NCI-H524 treated with DMSO at 0.1 percent for 48 hours (cell line): ENCODE measurements at regions not wholly inside any gene's neighbourhood (a gene's known extent, or its start where the extent isn't known, plus 50 kb on each side); places are given as distances from the start of the nearest gene placed in this dataset.

Source experiments
- DNase-seq: peaks from one replicate; lab custom pipeline; 2025; lab: John Stamatoyannopoulos, UW

- DNase-seq = no peak
Measured at GRCh38 chrX:149152941-149153340, 352.2 kb downstream of the IDS start.

GRCh38 chrX:149151805-149152757 is 353.0 kb downstream of the IDS start:
- no peak for DNase-seq

- DNase-seq = no peak
Measured at GRCh38 chrX:149145845-149146285, 359.2 kb downstream of the IDS start.

GRCh38 chrX:149131774-149132173 is 373.3 kb downstream of the IDS start:
- no peak for DNase-seq

GRCh38 chrX:149129767-149130166 is 375.3 kb downstream of the IDS start:
- no peak for DNase-seq

GRCh38 chrX:149124526-149125108 is 380.5 kb downstream of the IDS start:
- no peak for DNase-seq

GRCh38 chrX:149121206-149121920 is 383.7 kb downstream of the IDS start:
- no peak for DNase-seq

GRCh38 chrX:149120459-149120858 is 384.6 kb downstream of the IDS start:
- DNase-seq = no peak

- no peak for DNase-seq
Measured at GRCh38 chrX:149114874-149115273, 390.2 kb downstream of the IDS start.

- no peak for DNase-seq
Measured at GRCh38 chrX:149114001-149114400, 391.1 kb downstream of the IDS start.

GRCh38 chrX:149097786-149098185 is 407.3 kb downstream of the IDS start:
- DNase-seq = no peak

GRCh38 chrX:149092179-149092578 is 412.9 kb downstream of the IDS start:
- no peak for DNase-seq

GRCh38 chrX:149079805-149080406 is 425.2 kb downstream of the IDS start:
- DNase-seq = no peak

- DNase-seq = no peak
Measured at GRCh38 chrX:149074398-149074797, 430.7 kb downstream of the IDS start.

GRCh38 chrX:149073479-149073878 is 431.6 kb downstream of the IDS start:
- no peak for DNase-seq

GRCh38 chrX:149069899-149070298 is 435.2 kb downstream of the IDS start:
- no peak for DNase-seq

GRCh38 chrX:149060921-149061320 is 444.2 kb downstream of the IDS start:
- no peak for DNase-seq
